Endometrial microvascular endothelial cells (primary cell): ENCODE measurements at regions not wholly inside any gene's neighbourhood (a gene's known extent, or its start where the extent isn't known, plus 50 kb on each side); places are given as distances from the start of the nearest gene placed in this dataset.
"Not testable (repeated sequence)": the region's sequence is repeated elsewhere in the genome, so short reads cannot be mapped to it uniquely, and the experiment has no call there.

ENCODE experiments used
- in situ Hi-C: cut with HindIII; loops from 2 replicates; pipeline ENCODE4 v1.10.0; 2017; ENCODE audit warnings: low sequenced_read_pairs, low pct_unique_long_range_greater_than_20kb; ENCODE audit errors: inconsistent ontology term

- in situ Hi-C loops: no loop called here
Measured at GRCh38 chr2:12605366-12605765, 111.4 kb upstream of the TRIB2 start.

DNA sequence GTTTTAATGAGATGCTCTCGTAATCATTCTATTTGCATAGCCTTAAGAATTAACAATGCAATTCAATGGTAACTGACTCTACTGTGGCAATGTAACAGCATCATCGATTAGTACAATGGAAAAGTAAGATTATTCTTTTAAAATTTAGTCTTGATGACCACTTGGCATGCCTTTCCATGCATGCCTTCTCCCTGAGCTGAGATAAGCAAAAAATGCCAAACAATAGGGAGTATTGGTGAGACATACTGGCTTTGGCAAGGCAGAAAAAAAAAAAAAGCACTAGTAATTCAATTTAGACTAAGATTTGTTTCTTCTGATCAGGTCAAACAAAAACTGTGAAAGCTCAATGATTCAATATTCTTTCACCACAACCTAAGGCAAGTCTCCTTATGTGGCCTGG is 110.8 kb upstream of the TRIB2 start:
- in situ Hi-C loops: no loop called here

DNA sequence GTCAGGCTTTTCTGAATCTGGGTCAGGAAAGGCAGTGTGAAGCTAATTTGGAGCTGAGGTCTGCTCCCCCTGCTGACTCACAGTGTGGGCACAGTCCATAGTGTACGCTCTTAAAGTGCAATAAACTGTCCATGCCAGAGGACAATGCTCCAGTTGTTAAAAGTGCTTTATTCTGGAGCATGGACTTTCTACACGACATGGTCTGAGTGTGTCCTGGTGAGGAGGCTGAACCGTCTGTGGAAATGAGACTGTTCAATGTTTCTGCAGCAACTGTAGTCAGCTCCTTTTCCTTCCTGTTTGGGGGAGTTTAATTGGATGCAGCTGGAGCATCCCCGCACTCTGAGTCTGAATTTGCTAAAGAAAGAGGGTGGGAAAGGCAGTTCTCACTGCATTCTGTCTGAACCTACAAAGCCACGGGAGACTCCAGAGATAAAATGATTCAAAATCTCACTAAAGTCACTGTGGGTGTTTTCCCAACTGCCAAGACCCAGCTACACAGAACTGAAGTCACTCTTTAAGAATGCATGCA is 110.2 kb upstream of the TRIB2 start:
- in situ Hi-C loops: no loop called here

GRCh38 chr2:12607971-12608370 is 108.8 kb upstream of the TRIB2 start:
- in situ Hi-C loops: no loop called here

DNA sequence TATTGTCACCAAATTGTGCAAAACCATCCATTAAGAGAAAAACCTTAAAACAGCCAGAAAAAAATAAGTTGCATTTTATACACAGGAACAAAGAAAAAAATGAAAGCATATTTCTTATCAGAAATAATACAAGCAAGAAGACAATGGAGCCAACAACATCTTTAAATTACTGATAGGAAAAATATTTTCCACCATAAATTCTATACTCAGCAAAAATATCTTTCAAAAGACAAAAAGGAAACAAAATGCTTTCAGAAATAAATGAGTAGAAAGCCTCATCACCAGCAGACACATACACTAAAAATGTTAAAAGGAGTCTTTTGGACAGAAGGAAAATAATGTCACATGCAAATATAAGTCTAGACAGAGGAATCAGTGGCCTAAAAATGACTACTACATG is 106.4 kb upstream of the TRIB2 start:
- in situ Hi-C loops: no loop called here

DNA sequence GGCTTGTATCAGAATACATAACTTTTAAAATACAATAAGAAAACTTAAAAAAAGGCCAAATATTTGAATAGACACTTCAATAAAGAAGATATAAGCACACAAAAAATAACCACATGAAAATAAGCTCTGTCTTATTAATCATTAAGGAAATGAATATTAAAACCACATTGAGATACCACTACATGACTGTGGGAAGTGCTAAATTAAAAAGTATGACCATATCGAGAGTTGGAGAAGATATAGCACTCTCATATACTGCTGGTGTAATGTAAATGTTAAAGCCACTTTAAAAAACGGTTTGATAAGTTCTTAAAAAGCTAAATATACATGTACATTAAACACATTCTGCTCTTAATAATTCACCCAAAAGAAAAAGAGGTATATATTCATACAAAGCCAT is 104.6 kb upstream of the TRIB2 start:
- in situ Hi-C loops: no loop called here

GRCh38 chr2:12612671-12613070 is 104.1 kb upstream of the TRIB2 start:
- in situ Hi-C loops: no loop called here

GRCh38 chr2:12613137-12613835 is 103.5 kb upstream of the TRIB2 start:
- in situ Hi-C loops: no loop called here

GRCh38 chr2:12615509-12615908 is 101.2 kb upstream of the TRIB2 start:
- in situ Hi-C loops: no loop called here

DNA sequence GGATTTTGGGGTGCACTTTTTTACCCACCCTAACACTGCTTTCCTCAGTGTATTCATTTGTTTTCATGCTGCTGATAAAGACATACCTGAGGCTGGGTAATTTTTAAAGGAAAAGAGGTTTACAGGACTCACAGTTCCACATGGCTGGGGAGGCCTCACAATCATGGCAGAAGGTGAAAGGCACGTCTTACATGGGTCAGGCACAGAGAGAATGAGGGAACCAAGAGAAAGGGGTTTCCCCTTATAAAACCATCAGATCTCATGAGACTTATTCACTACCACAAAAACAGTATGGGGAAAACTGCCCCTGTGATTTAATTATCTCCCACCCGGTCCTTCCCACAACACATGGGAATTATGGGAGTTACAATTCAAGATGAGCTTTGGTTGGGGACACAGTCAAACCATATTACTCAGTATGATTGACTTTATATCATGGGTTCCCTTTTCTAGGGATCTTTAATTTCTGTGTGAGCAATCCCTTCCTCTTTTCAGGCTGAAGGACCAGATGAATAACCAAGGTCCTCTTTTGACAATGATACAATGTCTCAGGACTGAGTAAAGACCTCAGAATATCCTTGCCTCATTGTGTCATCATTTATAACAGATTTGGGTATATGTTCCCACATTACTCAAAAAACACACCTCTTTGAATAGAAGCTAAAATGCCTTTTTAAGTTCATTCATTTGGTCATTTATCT is 100.1 kb upstream of the TRIB2 start:
- in situ Hi-C loops: no loop called here

DNA sequence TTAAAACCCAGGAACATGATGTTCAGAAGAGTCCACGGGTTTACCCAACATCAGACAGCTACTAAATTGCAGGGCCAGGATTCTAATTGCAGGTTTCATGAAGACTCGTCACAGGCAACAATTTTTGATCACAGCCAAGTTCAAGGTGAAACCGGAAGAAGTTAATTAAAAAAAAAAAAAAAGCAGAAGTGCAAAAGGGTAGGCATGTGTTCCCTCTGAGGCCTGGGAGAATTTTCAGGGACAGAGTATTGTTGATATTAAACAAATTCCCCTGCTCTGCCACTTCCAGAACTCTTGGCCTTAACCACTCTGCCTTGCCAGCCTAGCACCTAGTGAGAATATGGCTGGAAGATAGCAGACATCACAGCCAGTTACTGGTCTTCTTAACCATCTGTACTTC is 99.4 kb upstream of the TRIB2 start:
- in situ Hi-C loops: no loop called here

- in situ Hi-C loops: no loop called here
Measured at GRCh38 chr2:12617853-12618252, 98.9 kb upstream of the TRIB2 start.

GRCh38 chr2:12618576-12618975 is 98.2 kb upstream of the TRIB2 start:
- in situ Hi-C loops: no loop called here

GRCh38 chr2:12619975-12620374 is 96.8 kb upstream of the TRIB2 start:
- in situ Hi-C loops: no loop called here

DNA sequence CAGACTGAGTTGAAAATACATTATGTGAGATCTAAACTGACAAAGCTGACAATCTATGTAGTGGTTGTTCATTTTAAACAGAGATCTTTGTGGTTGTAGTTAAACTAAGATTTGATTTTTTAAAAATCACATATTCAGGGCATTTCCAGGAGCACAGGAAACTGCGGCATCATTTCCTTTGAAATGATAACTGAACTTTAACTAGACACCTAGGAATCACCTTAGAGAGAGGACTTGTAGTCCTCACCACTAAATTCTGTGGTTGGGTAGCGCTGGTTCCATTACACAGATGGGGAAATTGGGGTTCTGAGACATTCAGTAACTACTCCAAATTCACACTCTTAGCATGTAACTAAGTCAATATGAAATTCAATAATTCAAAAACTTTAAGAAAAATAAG is 96.0 kb upstream of the TRIB2 start:
- in situ Hi-C loops: no loop called here

DNA sequence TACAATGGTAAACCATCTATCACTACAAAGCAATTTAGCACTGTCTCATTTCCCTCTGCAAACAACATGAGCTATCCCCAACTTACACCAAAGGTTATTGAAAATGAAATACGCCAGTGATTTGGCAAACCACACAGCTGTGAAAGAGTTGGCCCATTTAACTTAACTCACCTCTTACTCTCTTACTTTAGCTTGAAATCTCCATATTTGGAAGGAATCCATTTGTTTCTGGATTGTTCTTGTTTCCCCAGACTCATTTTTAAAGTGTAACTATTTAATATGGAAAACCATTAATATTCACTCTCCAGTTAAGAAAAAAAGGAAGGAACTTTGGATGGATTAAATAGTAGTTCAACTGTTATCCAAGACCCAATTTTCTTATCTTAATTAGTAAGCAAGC is 93.7 kb upstream of the TRIB2 start:
- in situ Hi-C loops: no loop called here

DNA sequence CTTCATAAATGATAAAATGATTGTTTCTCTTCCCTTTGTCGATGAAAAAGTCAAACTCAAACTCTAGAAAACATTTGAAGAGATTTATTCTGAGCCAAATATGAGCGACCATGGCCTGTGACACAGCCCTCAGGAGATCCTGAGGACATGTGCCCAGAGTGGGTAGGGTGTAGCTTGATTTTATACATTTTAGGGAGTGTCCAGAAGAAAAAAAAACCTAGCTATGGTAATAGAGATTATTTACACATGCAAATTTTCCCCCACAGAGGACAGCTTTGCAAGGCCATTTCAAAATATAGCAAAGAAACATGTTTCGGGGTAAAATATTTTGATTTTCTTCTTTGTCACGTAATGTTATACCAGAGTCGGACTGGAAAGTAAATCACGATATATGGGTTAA is 92.4 kb upstream of the TRIB2 start:
- in situ Hi-C loops: no loop called here

GRCh38 chr2:12624905-12625598 is 91.7 kb upstream of the TRIB2 start:
- in situ Hi-C loops: no loop called here

- in situ Hi-C loops: not testable (repeated sequence)
Measured at GRCh38 chr2:12628541-12628940, 88.2 kb upstream of the TRIB2 start.
